ENCODE measurements at regions not wholly inside any gene's neighbourhood (a gene's known extent, or its start where the extent isn't known, plus 50 kb on each side); places are given as distances from the start of the nearest gene placed in this dataset.

GRCh38 chr9:106691627-106692026, 171.3 kb upstream of the ZNF462 start:
- no peak overlapping the region for H3K4me3 ChIP-seq (ENCODE audit: low read depth, low read length)
- ChIA-PET CTCF (interaction anchor here (1.0 kb wide), 1 partner anchor 12 kb away, joined by 3 read pairs; no protein-coding TSS in a partner anchor), POLR2A (no interaction called here)
- TF ChIP-seq CTCF (IDR thresholded peaks at IDR 0.05; ENCODE audit: insufficient read depth, low read length, missing control alignments): no peak
- DNase-seq (ENCODE audit: low read depth, low spot score): no peak

GRCh38 chr9:106693558-106693957, 169.4 kb upstream of the ZNF462 start:
- no peak overlapping the region for H3K4me3 ChIP-seq (ENCODE audit: low read depth, low read length)
- CTCF ChIA-PET: no interaction called here
- DNase-seq (ENCODE audit: low read depth, low spot score): no peak
- POLR2A ChIA-PET: interaction anchor here (0.6 kb wide), 1 partner anchor 284 kb away, joined by 3 read pairs; no protein-coding TSS in a partner anchor
- no peak for TF ChIP-seq CTCF (IDR thresholded peaks at IDR 0.05; ENCODE audit: insufficient read depth, low read length, missing control alignments)

GRCh38 chr9:106696804-106697203, 166.2 kb upstream of the ZNF462 start:
- POLR2A ChIA-PET: no interaction called here
- no peak for TF ChIP-seq CTCF (IDR thresholded peaks at IDR 0.05; ENCODE audit: insufficient read depth, low read length, missing control alignments)
- DNase-seq (ENCODE audit: low read depth, low spot score): no peak
- CTCF ChIA-PET: no interaction called here
- H3K4me3 ChIP-seq (ENCODE audit: low read depth, low read length): no peak overlapping the region

GRCh38 chr9:106697390-106697749, 165.6 kb upstream of the ZNF462 start:
- peak overlapping the region; percentile 52 for H3K4me3 ChIP-seq (ENCODE audit: low read depth, low read length)
- DNase-seq (ENCODE audit: low read depth, low spot score): no peak
- ChIA-PET CTCF (interaction anchor here (1.0 kb wide), 1 partner anchor 165 kb away, joined by 3 read pairs; no protein-coding TSS in a partner anchor), POLR2A (interaction anchor here (0.6 kb wide), 1 partner anchor 189 kb away, joined by 3 read pairs; no protein-coding TSS in a partner anchor)
- no peak for TF ChIP-seq CTCF (IDR thresholded peaks at IDR 0.05; ENCODE audit: insufficient read depth, low read length, missing control alignments)

- ChIA-PET CTCF (interaction anchor here (1.0 kb wide), 1 partner anchor 164 kb away, joined by 3 read pairs; no protein-coding TSS in a partner anchor), POLR2A (interaction anchor here (0.5 to 0.6 kb wide), 2 partner anchors 10 to 188 kb away, joined by 3 to 5 read pairs; no protein-coding TSS in a partner anchor)
Observed at GRCh38 chr9:106697750-106698502, 165.0 kb upstream of the ZNF462 start.

More at GRCh38 chr9:106697750-106698502, 165.0 kb upstream of the ZNF462 start:
- peak overlapping the region; percentile 52 for H3K4me3 ChIP-seq (ENCODE audit: low read depth, low read length)
- no peak for TF ChIP-seq CTCF (IDR thresholded peaks at IDR 0.05; ENCODE audit: insufficient read depth, low read length, missing control alignments)
- peak; percentile 52 for DNase-seq (ENCODE audit: low read depth, low spot score)
